ENCODE measurements at regions not wholly inside any gene's neighbourhood (a gene's known extent, or its start where the extent isn't known, plus 50 kb on each side); places are given as distances from the start of the nearest gene placed in this dataset.

- H3K4me3 Mint-ChIP-seq = no peak overlapping the region
- Histone ChIP-seq H3K27me3 (no peaks in the 10 kb centered on the region), H3K4me2 (no peak overlapping the region), H3F3A (ENCODE audit: low read depth) (no peaks in the 10 kb centered on the region), H3K27ac (no peak overlapping the region), H3K9me3 (ENCODE audit: low read depth) (no peaks in the 10 kb centered on the region), H3K9ac (no peak overlapping the region), H3K4me1 (no peaks in the 10 kb centered on the region), H3K79me2 (ENCODE audit: low read depth) (no peaks in the 10 kb centered on the region), H2AFZ (replicated peaks) (no peak overlapping the region), H3K36me3 (no peaks in the 10 kb centered on the region), H4K20me1 (ENCODE audit: low read depth) (no peaks in the 10 kb centered on the region), H3K4me3 (no peak overlapping the region)
- DNase-seq (ENCODE audit: low spot score) = no peak
- TF ChIP-seq EZH2phosphoT487 (IDR thresholded peaks at IDR 0.05) (no peak), EZH2 (IDR thresholded peaks at IDR 0.05) (no peak)
- TF ChIP-seq, protein P1, sequence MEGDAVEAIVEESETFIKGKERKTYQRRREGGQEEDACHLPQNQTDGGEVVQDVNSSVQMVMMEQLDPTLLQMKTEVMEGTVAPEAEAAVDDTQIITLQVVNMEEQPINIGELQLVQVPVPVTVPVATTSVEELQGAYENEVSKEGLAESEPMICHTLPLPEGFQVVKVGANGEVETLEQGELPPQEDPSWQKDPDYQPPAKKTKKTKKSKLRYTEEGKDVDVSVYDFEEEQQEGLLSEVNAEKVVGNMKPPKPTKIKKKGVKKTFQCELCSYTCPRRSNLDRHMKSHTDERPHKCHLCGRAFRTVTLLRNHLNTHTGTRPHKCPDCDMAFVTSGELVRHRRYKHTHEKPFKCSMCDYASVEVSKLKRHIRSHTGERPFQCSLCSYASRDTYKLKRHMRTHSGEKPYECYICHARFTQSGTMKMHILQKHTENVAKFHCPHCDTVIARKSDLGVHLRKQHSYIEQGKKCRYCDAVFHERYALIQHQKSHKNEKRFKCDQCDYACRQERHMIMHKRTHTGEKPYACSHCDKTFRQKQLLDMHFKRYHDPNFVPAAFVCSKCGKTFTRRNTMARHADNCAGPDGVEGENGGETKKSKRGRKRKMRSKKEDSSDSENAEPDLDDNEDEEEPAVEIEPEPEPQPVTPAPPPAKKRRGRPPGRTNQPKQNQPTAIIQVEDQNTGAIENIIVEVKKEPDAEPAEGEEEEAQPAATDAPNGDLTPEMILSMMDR (IDR thresholded peaks at IDR 0.05) = no peak
- H3K4me1 Mint-ChIP-seq = peaks cover 4% of the 10 kb centered on the region
- no peaks in the 10 kb centered on the region for H3K36me3 Mint-ChIP-seq
- H3K27me3 Mint-ChIP-seq (ENCODE audit: insufficient read depth, low read depth) = peaks cover 2% of the 10 kb centered on the region
- H3K9me3 Mint-ChIP-seq = no peaks in the 10 kb centered on the region
- H3K27ac Mint-ChIP-seq = no peak overlapping the region
Observed at GRCh38 chr12:63038713-63039100, 103.8 kb upstream of the PPM1H start.

- Histone ChIP-seq H3K36me3 (no peaks in the 10 kb centered on the region), H2AFZ (replicated peaks) (no peak overlapping the region), H3K79me2 (ENCODE audit: low read depth) (no peaks in the 10 kb centered on the region), H4K20me1 (ENCODE audit: low read depth) (no peaks in the 10 kb centered on the region), H3K9me3 (ENCODE audit: low read depth) (no peaks in the 10 kb centered on the region), H3K27me3 (no peaks in the 10 kb centered on the region), H3K9ac (no peak overlapping the region), H3K4me3 (no peak overlapping the region), H3F3A (ENCODE audit: low read depth) (no peaks in the 10 kb centered on the region), H3K27ac (no peak overlapping the region), H3K4me1 (no peaks in the 10 kb centered on the region), H3K4me2 (no peak overlapping the region)
- H3K4me1 Mint-ChIP-seq = peaks cover 4% of the 10 kb centered on the region
- H3K36me3 Mint-ChIP-seq = no peaks in the 10 kb centered on the region
- TF ChIP-seq, protein P1 (IDR thresholded peaks at IDR 0.05) = no peak
- no peak for TF ChIP-seq EZH2phosphoT487 (IDR thresholded peaks at IDR 0.05)
- no peak overlapping the region for H3K4me3 Mint-ChIP-seq
- H3K9me3 Mint-ChIP-seq = no peaks in the 10 kb centered on the region
- H3K27ac Mint-ChIP-seq = no peak overlapping the region
- DNase-seq (ENCODE audit: low spot score) = no peak
- H3K27me3 Mint-ChIP-seq (ENCODE audit: insufficient read depth, low read depth) = peaks cover 2% of the 10 kb centered on the region
Observed at GRCh38 chr12:63037746-63038712, 103.1 kb upstream of the PPM1H start.

- H3K27ac ChIP-seq = no peak overlapping the region
- H3K36me3 Mint-ChIP-seq = no peaks in the 10 kb centered on the region
- peak overlapping the region; percentile 13 for H3K27ac Mint-ChIP-seq
- no peaks in the 10 kb centered on the region for H3K79me2 ChIP-seq (ENCODE audit: low read depth)
- H3K4me3 Mint-ChIP-seq = no peak overlapping the region
- peaks cover 1% of the 10 kb centered on the region for H3K9me3 Mint-ChIP-seq
- no peaks in the 10 kb centered on the region for H3K4me1 ChIP-seq
- no peak for DNase-seq (ENCODE audit: low spot score)
- H3K27me3 ChIP-seq = no peaks in the 10 kb centered on the region
- peaks cover 4% of the 10 kb centered on the region for H3K4me1 Mint-ChIP-seq
- TF ChIP-seq, protein P1 (IDR thresholded peaks at IDR 0.05) = no peak
- no peak for TF ChIP-seq EZH2phosphoT487 (IDR thresholded peaks at IDR 0.05)
- TF ChIP-seq EZH2 (IDR thresholded peaks at IDR 0.05) = no peak
- no peak overlapping the region for H3K4me3 ChIP-seq
- no peak overlapping the region for H3K4me2 ChIP-seq
- H3K9ac ChIP-seq = no peak overlapping the region
- no peaks in the 10 kb centered on the region for H3K36me3 ChIP-seq
- no peaks in the 10 kb centered on the region for H3F3A ChIP-seq (ENCODE audit: low read depth)
- H3K27me3 Mint-ChIP-seq (ENCODE audit: insufficient read depth, low read depth) = peaks cover 2% of the 10 kb centered on the region
- H3K9me3 ChIP-seq (ENCODE audit: low read depth) = no peaks in the 10 kb centered on the region
- H2AFZ ChIP-seq (replicated peaks) = no peak overlapping the region
- no peaks in the 10 kb centered on the region for H4K20me1 ChIP-seq (ENCODE audit: low read depth)
Observed at GRCh38 chr12:63036974-63037335, 102.0 kb upstream of the PPM1H start.
